HG02970 (cell line): ENCODE measurements at regions not wholly inside any gene's neighbourhood (a gene's known extent, or its start where the extent isn't known, plus 50 kb on each side); places are given as distances from the start of the nearest gene placed in this dataset.

ENCODE experiments used
- ATAC-seq: cut with Tn5 transposase; IDR thresholded peaks from one replicate; pipeline ENCODE4 v1.9.1; 2021; ENCODE audit warnings: mild to moderate bottlenecking, moderate library complexity, moderate number of reproducible peaks; ENCODE audit not compliant: unreplicated experiment, low FRiP score

GRCh38 chr11:15481871-15482270 is 367.1 kb downstream of the INSC start:
- ATAC-seq = no peak

GRCh38 chr11:15483205-15483604 is 368.5 kb downstream of the INSC start:
- no peak for ATAC-seq

GRCh38 chr11:15484398-15484797 is 369.7 kb downstream of the INSC start:
- ATAC-seq = no peak

GRCh38 chr11:15485432-15485831 is 370.7 kb downstream of the INSC start:
- no peak for ATAC-seq

- ATAC-seq = no peak
These were observed 374.6 kb downstream of the INSC start for GRCh38 chr11:15489281-15489680.

- ATAC-seq = no peak
These were observed 375.8 kb downstream of the INSC start for GRCh38 chr11:15490535-15490934.

GRCh38 chr11:15493066-15493465 is 378.3 kb downstream of the INSC start:
- no peak for ATAC-seq

- ATAC-seq = no peak
These were observed 379.3 kb downstream of the INSC start for GRCh38 chr11:15493921-15494620.

- ATAC-seq = no peak
These were observed 380.0 kb downstream of the INSC start for GRCh38 chr11:15494740-15495139.

- no peak for ATAC-seq
These were observed 380.7 kb downstream of the INSC start for GRCh38 chr11:15495462-15495861.

GRCh38 chr11:15497366-15497765 is 382.6 kb downstream of the INSC start:
- no peak for ATAC-seq

GRCh38 chr11:15499674-15500073 is 385.0 kb downstream of the INSC start:
- ATAC-seq = no peak

GRCh38 chr11:15500643-15501042 is 385.9 kb downstream of the INSC start:
- ATAC-seq = no peak

GRCh38 chr11:15501566-15501965 is 386.8 kb downstream of the INSC start:
- no peak for ATAC-seq

GRCh38 chr11:15505155-15505554 is 390.4 kb downstream of the INSC start:
- no peak for ATAC-seq

- no peak for ATAC-seq
These were observed 392.9 kb downstream of the INSC start for GRCh38 chr11:15507592-15507991.

GRCh38 chr11:15509082-15509481 is 394.4 kb downstream of the INSC start:
- no peak for ATAC-seq

GRCh38 chr11:15519124-15519791 is 404.5 kb downstream of the INSC start:
- no peak for ATAC-seq

GRCh38 chr11:15519911-15520310 is 405.2 kb downstream of the INSC start:
- ATAC-seq = no peak

- no peak for ATAC-seq
These were observed 408.8 kb downstream of the INSC start for GRCh38 chr11:15523543-15523942.

GRCh38 chr11:15525582-15525981 is 410.9 kb downstream of the INSC start:
- no peak for ATAC-seq

- ATAC-seq = no peak
These were observed 411.3 kb downstream of the INSC start for GRCh38 chr11:15526032-15526431.
